Spleen (tissue), 7 donors: ENCODE measurements at regions not wholly inside any gene's neighbourhood (a gene's known extent, or its start where the extent isn't known, plus 50 kb on each side); places are given as distances from the start of the nearest gene placed in this dataset.

Experiments used
- POLR2A ChIP-seq, 3 donors: fragments of 450-650 bp; IDR thresholded peaks; one replicate each; pipeline ENCODE4 v1.5.1; 2017; ENCODE audit warnings: antibody characterized with exemption in 3 of 3, mild to moderate bottlenecking in 1 of 3
- POLR2AphosphoS5 ChIP-seq, 3 donors: sonication (generic); formaldehyde crosslinking; IDR thresholded peaks; one replicate each; pipeline ENCODE4 v1.5.1; 2017; ENCODE audit warnings: antibody characterized with exemption in 3 of 3
- TF ChIP-seq, protein P1 (sequence below), 11 experiments: fragments of 200-600 bp in 7 of 11; fragments of 450-650 bp in 4 of 11; sonication (generic) in 4 of 11; IDR thresholded peaks in 8 of 11; conservative IDR thresholded peaks in 3 of 11; 1 replicate in 7 of 11; 2 replicates in 4 of 11; pipeline versions ENCODE4 v1.4.0 to v1.8.0; 2016 to 2021; ENCODE audit warnings: antibody characterized with exemption in 11 of 11, inconsistent platforms in 4 of 11, mild to moderate bottlenecking in 1 of 11
- donor health status: DM: no; HTN: no; CAD: no; lungs with moderate emphysema.
- donor health status: DM: no; HTN: no; CAD: no.
- donor health status: DM: no; HTN: no; CAD: no.

DNA sequence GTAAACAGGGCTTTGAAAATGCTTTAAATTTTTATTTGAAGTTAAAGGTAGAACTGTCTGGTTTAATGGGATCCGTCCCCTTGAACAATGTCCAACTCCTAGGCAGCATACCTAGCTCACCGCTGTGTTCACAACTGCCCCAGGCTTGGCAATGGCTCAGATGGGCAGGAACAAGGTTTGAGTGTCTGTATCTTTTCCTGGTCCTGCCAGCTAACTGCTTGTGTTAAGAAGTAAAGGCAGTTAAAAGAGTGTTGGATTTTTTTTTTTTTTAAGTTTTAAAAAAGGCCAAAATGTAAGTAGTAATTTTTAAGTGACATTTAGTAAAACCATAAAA lies 66.7 kb upstream of the FNDC3A start:
- TF ChIP-seq, protein P1, sequence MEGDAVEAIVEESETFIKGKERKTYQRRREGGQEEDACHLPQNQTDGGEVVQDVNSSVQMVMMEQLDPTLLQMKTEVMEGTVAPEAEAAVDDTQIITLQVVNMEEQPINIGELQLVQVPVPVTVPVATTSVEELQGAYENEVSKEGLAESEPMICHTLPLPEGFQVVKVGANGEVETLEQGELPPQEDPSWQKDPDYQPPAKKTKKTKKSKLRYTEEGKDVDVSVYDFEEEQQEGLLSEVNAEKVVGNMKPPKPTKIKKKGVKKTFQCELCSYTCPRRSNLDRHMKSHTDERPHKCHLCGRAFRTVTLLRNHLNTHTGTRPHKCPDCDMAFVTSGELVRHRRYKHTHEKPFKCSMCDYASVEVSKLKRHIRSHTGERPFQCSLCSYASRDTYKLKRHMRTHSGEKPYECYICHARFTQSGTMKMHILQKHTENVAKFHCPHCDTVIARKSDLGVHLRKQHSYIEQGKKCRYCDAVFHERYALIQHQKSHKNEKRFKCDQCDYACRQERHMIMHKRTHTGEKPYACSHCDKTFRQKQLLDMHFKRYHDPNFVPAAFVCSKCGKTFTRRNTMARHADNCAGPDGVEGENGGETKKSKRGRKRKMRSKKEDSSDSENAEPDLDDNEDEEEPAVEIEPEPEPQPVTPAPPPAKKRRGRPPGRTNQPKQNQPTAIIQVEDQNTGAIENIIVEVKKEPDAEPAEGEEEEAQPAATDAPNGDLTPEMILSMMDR (IDR thresholded peaks at IDR 0.05 in 8 of 11, conservative IDR thresholded peaks at IDR 0.05 in 3 of 11), result no peak
- TF ChIP-seq POLR2AphosphoS5 (IDR thresholded peaks at IDR 0.05) (no peak), POLR2A (IDR thresholded peaks at IDR 0.05) (no peak)
